ENCODE measurements at regions not wholly inside any gene's neighbourhood (a gene's known extent, or its start where the extent isn't known, plus 50 kb on each side); places are given as distances from the start of the nearest gene placed in this dataset.

- H3K27ac ChIP-seq (ENCODE audit: insufficient read depth, low read length) = no peak overlapping the region
- no peak overlapping the region for H3K9ac ChIP-seq (ENCODE audit: low read depth, low read length)
- H2AK5ac ChIP-seq (ENCODE audit: low read depth, low read length) = no peak overlapping the region
- H3K4me2 ChIP-seq (ENCODE audit: low read depth, low read length) = no peak overlapping the region
- no peak overlapping the region; the same call in 1 of the 2 replicates for H3K18ac ChIP-seq (ENCODE audit: low read depth, low read length)
- no peak overlapping the region for H3K4me3 ChIP-seq (ENCODE audit: insufficient read depth, low read depth, low read length)
- no peak overlapping the region for H3K23ac ChIP-seq (ENCODE audit: low read depth, low read length)
- H4K20me1 ChIP-seq (ENCODE audit: insufficient read depth, low read length) = no peaks in the 10 kb centered on the region
- no TSS peak for BruUV-seq (replicated peaks)
- WGBS, 2 experiments (ENCODE audit: extremely low coverage in 2 of 2, insufficient read length in 1 of 2) = no CpG with 5 or more reads among the region's 6 CpGs
- no peaks in the 10 kb centered on the region for H3K79me1 ChIP-seq (ENCODE audit: low read depth in 1 of 2, low read length in 2 of 2)
- no peak overlapping the region for H3K14ac ChIP-seq (replicated peaks; ENCODE audit: low read depth, low read length)
- in situ Hi-C loops (cut with MboI; ENCODE audit: low sequenced_read_pairs) = no loop called here
- DNase-seq (no peak), ATAC-seq (ENCODE audit: low read depth) (no peak)
- 0 out of 2 replicates have a peak, but pooled peaks cover 2% of the 10 kb centered on the region for H3K4me1 ChIP-seq (ENCODE audit: control insufficient read depth, insufficient read depth, low read length)
- no peak overlapping the region for H4K8ac ChIP-seq (ENCODE audit: low read depth in 2 of 2, low read length in 2 of 2)
- no peak overlapping the region for H4K5ac ChIP-seq (ENCODE audit: low read depth, low read length)
- no peak overlapping the region for H2AFZ ChIP-seq (replicated peaks; ENCODE audit: low read length, poor library complexity)
- no peak overlapping the region for H4K91ac ChIP-seq (ENCODE audit: insufficient read depth, low read depth, low read length)
- H2BK20ac ChIP-seq (ENCODE audit: low read depth, low read length) = no peak overlapping the region
- H2BK5ac ChIP-seq (ENCODE audit: low read depth, low read length, poor library complexity, severe bottlenecking) = no peak overlapping the region
- intact Hi-C loops (cut with micrococcal nuclease) = loop anchor here (5.0 kb wide), 1 partner anchor 110 kb away; no protein-coding TSS in a partner anchor
- no peaks in the 10 kb centered on the region for H3K9me3 ChIP-seq (ENCODE audit: control insufficient read depth, insufficient read depth, low read length)
- H2AK9ac ChIP-seq (replicated peaks; ENCODE audit: low read depth, low read length, poor library complexity) = no peak overlapping the region
- H3K9me1 ChIP-seq (ENCODE audit: insufficient read depth, low read length) = no peaks in the 10 kb centered on the region
- H3K36me3 ChIP-seq (ENCODE audit: control insufficient read depth, insufficient read depth, low read length) = no peaks in the 10 kb centered on the region
- dilution Hi-C loops (cut with HindIII; ENCODE audit: low sequenced_read_pairs, unreplicated experiment) = no loop called here
- no peak overlapping the region for H2BK120ac ChIP-seq (ENCODE audit: low read depth, low read length)
- no peak overlapping the region for H3K56ac ChIP-seq (ENCODE audit: extremely low read depth, insufficient read depth, low read length)
- no peak overlapping the region for H3K4ac ChIP-seq (ENCODE audit: low read depth, low read length)
- ChIA-PET CTCF (no interaction called here), POLR2A (ENCODE audit: unreplicated experiment) (no interaction called here)
- TF ChIP-seq ELK1 (IDR thresholded peaks at IDR 0.05; ENCODE audit: borderline replicate concordance, low read depth, low read length) (no peak), MAFK (IDR thresholded peaks at IDR 0.05; ENCODE audit: low read depth, low read length) (no peak), CHD1 (IDR thresholded peaks at IDR 0.05; ENCODE audit: low read depth, low read length) (no peak), FOS (IDR thresholded peaks at IDR 0.05; ENCODE audit: low read depth, low read length) (no peak), SMC3 (IDR thresholded peaks at IDR 0.05; ENCODE audit: low read depth, low read length) (no peak), RFX5 (IDR thresholded peaks at IDR 0.05; ENCODE audit: low read depth, low read length) (no peak), RCOR1 (IDR thresholded peaks at IDR 0.05; ENCODE audit: insufficient replicate concordance, low read length) (no peak), CTCF (conservative IDR thresholded peaks at IDR 0.05; ENCODE audit: low read depth, low read length) (no peak), CEBPB (IDR thresholded peaks at IDR 0.05; ENCODE audit: low read depth, low read length) (no peak), POLR2A (IDR thresholded peaks at IDR 0.05; ENCODE audit: low read depth, low read length) (no peak), MAZ (IDR thresholded peaks at IDR 0.05; ENCODE audit: borderline replicate concordance, low read depth, low read length) (no peak), RAD21 (IDR thresholded peaks at IDR 0.05; ENCODE audit: low read length) (no peak), NFE2L2 (IDR thresholded peaks at IDR 0.05; ENCODE audit: low read depth, low read length) (no peak), BHLHE40 (IDR thresholded peaks at IDR 0.05; ENCODE audit: low read depth, low read length) (no peak), MXI1 (IDR thresholded peaks at IDR 0.05; ENCODE audit: borderline replicate concordance, low read depth, low read length) (no peak), USF2 (IDR thresholded peaks at IDR 0.05; ENCODE audit: low read depth, low read length) (no peak)
- no peak overlapping the region; the same call in 2 of the 3 replicates for H2BK15ac ChIP-seq (ENCODE audit: low read depth, low read length)
- H3K27me3 ChIP-seq (ENCODE audit: control insufficient read depth, insufficient read depth, low read length) = no peaks in the 10 kb centered on the region
Observed at GRCh38 chr1:214792527-214793186, 189.7 kb downstream of the CENPF start.

Measured in IMR-90 (cell line).